ENCODE measurements at regions not wholly inside any gene's neighbourhood (a gene's known extent, or its start where the extent isn't known, plus 50 kb on each side); places are given as distances from the start of the nearest gene placed in this dataset.

- Mint-ChIP-seq H3K4me1 (ENCODE audit: low read depth) (peaks cover 4% of the 10 kb centered on the region), H3K27me3 (no peaks in the 10 kb centered on the region), H3K27ac (no peak overlapping the region), H3K9me3 (no peaks in the 10 kb centered on the region), H3K36me3 (ENCODE audit: low read depth) (no peaks in the 10 kb centered on the region), H3K4me3 (no peak overlapping the region)
- Histone ChIP-seq H3K27ac (ENCODE audit: low read depth in 1 of 2, low read length in 2 of 2) (no peak overlapping the region), H3K4me3 (ENCODE audit: low read length) (no peak overlapping the region), H3K4me1 (ENCODE audit: insufficient read depth, low read length) (no peaks in the 10 kb centered on the region), H3K36me3 (ENCODE audit: insufficient read depth, low read length) (no peaks in the 10 kb centered on the region), H3K9me3 (ENCODE audit: control insufficient read depth in 1 of 2, insufficient read depth in 1 of 2, low read length in 2 of 2) (no peaks in the 10 kb centered on the region), H3K27me3 (ENCODE audit: control insufficient read depth in 1 of 2, insufficient read depth in 2 of 2, low read length in 2 of 2) (no peaks in the 10 kb centered on the region)
- DNase-seq (no peak), ATAC-seq (ENCODE audit: poor library complexity) (no peak)
- POLR2A ChIA-PET: no interaction called here
- no peak for TF ChIP-seq CTCF (IDR thresholded peaks at IDR 0.05)
- CTCF ChIA-PET: no interaction called here
- intact Hi-C loops (cut with DNase I, micrococcal nuclease): no loop called here
Measured at GRCh38 chr1:79190074-79190473, 183.5 kb upstream of the ADGRL4 start.

- DNase-seq (no peak), ATAC-seq (ENCODE audit: poor library complexity) (no peak)
- ChIA-PET CTCF (no interaction called here), POLR2A (no interaction called here)
- no peaks in the 10 kb centered on the region for H3K4me1 ChIP-seq (ENCODE audit: insufficient read depth, low read length)
- H3K4me3 Mint-ChIP-seq: no peak overlapping the region
- no peak overlapping the region for H3K4me3 ChIP-seq (ENCODE audit: low read length)
- H3K9me3 ChIP-seq (ENCODE audit: control insufficient read depth in 1 of 2, insufficient read depth in 1 of 2, low read length in 2 of 2): no peaks in the 10 kb centered on the region
- TF ChIP-seq CTCF (IDR thresholded peaks at IDR 0.05): no peak
- no peak overlapping the region for H3K27ac ChIP-seq (ENCODE audit: low read depth in 1 of 2, low read length in 2 of 2)
- H3K4me1 Mint-ChIP-seq (ENCODE audit: low read depth): peaks cover 2% of the 10 kb centered on the region
- no peaks in the 10 kb centered on the region for H3K27me3 Mint-ChIP-seq
- H3K36me3 Mint-ChIP-seq (ENCODE audit: low read depth): no peaks in the 10 kb centered on the region
- H3K27ac Mint-ChIP-seq: no peak overlapping the region
- no peaks in the 10 kb centered on the region for H3K36me3 ChIP-seq (ENCODE audit: insufficient read depth, low read length)
- H3K27me3 ChIP-seq (ENCODE audit: control insufficient read depth in 1 of 2, insufficient read depth in 2 of 2, low read length in 2 of 2): no peaks in the 10 kb centered on the region
- H3K9me3 Mint-ChIP-seq: no peaks in the 10 kb centered on the region
- intact Hi-C loops (cut with DNase I, micrococcal nuclease): no loop called here
Measured at GRCh38 chr1:79188337-79188736, 181.8 kb upstream of the ADGRL4 start.

- POLR2A ChIA-PET: no interaction called here
- TF ChIP-seq CTCF (IDR thresholded peaks at IDR 0.05): no peak
- H3K36me3 ChIP-seq (ENCODE audit: insufficient read depth, low read length): no peaks in the 10 kb centered on the region
Measured at GRCh38 chr1:79186260-79186659, 179.7 kb upstream of the ADGRL4 start.

More at GRCh38 chr1:79186260-79186659, 179.7 kb upstream of the ADGRL4 start:
- Histone ChIP-seq H3K9me3 (ENCODE audit: control insufficient read depth in 1 of 2, insufficient read depth in 1 of 2, low read length in 2 of 2) (no peaks in the 10 kb centered on the region), H3K27me3 (ENCODE audit: control insufficient read depth in 1 of 2, insufficient read depth in 2 of 2, low read length in 2 of 2) (no peaks in the 10 kb centered on the region), H3K27ac (ENCODE audit: low read depth in 1 of 2, low read length in 2 of 2) (no peak overlapping the region), H3K4me3 (ENCODE audit: low read length) (no peak overlapping the region), H3K4me1 (ENCODE audit: insufficient read depth, low read length) (no peaks in the 10 kb centered on the region)
- Mint-ChIP-seq H3K9me3 (no peaks in the 10 kb centered on the region), H3K27ac (no peak overlapping the region), H3K36me3 (ENCODE audit: low read depth) (no peaks in the 10 kb centered on the region), H3K4me1 (ENCODE audit: low read depth) (no peaks in the 10 kb centered on the region), H3K4me3 (no peak overlapping the region), H3K27me3 (no peaks in the 10 kb centered on the region)
- intact Hi-C loops (cut with DNase I, micrococcal nuclease): no loop called here
- DNase-seq (no peak), ATAC-seq (ENCODE audit: poor library complexity) (no peak)
- CTCF ChIA-PET: no interaction called here
